HCT116 (cell line): ENCODE measurements at regions not wholly inside any gene's neighbourhood (a gene's known extent, or its start where the extent isn't known, plus 50 kb on each side); places are given as distances from the start of the nearest gene placed in this dataset.

ENCODE experiments used
- ATAC-seq: fragments of 200-7000 bp; cut with Tn5 transposase; 2 replicates; pipeline ENCODE4 v1.9.1; 2020; ENCODE audit warnings: mild to moderate bottlenecking, moderate library complexity
- BruUV-seq: library from RNA; stranded (reverse); fragments of 400-500 nt; replicated peaks from 2 replicates; lab custom pipeline; 2021; lab: Mats Ljungman, UMichigan
- CTCF ChIA-PET: fragments of 300-600 bp; sonication (Branson Sonifier 250); formaldehyde crosslinking; loops from one replicate; lab custom pipeline; 2021; ENCODE audit warnings: antibody characterized with exemption; lab: Charles Lee
- POLR2A ChIA-PET: fragments of 300-600, 350-600 bp; sonication (Branson Sonifier 250); formaldehyde crosslinking; loops from one replicate; lab custom pipeline; 2021; ENCODE audit warnings: antibody characterized with exemption; lab: Charles Lee
- RAD21 ChIA-PET, 2 experiments: fragments of 300-600 bp; sonication (Branson Sonifier 250); formaldehyde crosslinking; loops; one replicate each; lab custom pipeline; 2023; ENCODE audit warnings: low total read pairs in 2 of 2; ENCODE audit not compliant: uncharacterized antibody in 2 of 2, unreplicated experiment in 2 of 2, low non-redundant PET in 1 of 2; lab: Charles Lee
- DNase-seq: peaks from one replicate; pipeline ENCODE4 v3.0.0-alpha.2; 2010; ENCODE audit warnings: low read depth, low spot score
- H2AFZ ChIP-seq: fragments of 200-600 bp; shearing (Covaris generic), sonication (generic); 2 replicates; pipeline ENCODE4 v1.6.1; 2017; ENCODE audit warnings: low read depth, mixed run types, mixed read lengths, antibody characterized with exemption, low read length; ENCODE audit not compliant: poor library complexity, severe bottlenecking
- H3K27ac ChIP-seq: 2 replicates; pipeline ENCODE4 v1.5.1; 2012; ENCODE audit warnings: low read depth, low read length
- H3K27me3 ChIP-seq: fragments of 200-600 bp; sonication (generic); 2 replicates; pipeline ENCODE4 v1.6.1; 2016; ENCODE audit warnings: mixed run types, low read length, mixed read lengths; ENCODE audit not compliant: insufficient read depth
- H3K36me3 ChIP-seq, 2 experiments: fragments of 200-500 bp in 1 of 2; fragments of 200-600 bp in 1 of 2; sonication (Bioruptor generic) in 1 of 2; sonication (generic) in 1 of 2; 2 replicates each; pipeline versions ENCODE4 v1.5.1 to v1.6.1; 2014 to 2016; ENCODE audit warnings: low read length in 2 of 2, inconsistent platforms in 1 of 2, mixed read lengths in 1 of 2, mixed run types in 1 of 2; ENCODE audit not compliant: insufficient read depth in 2 of 2, control insufficient read depth in 1 of 2
- H3K4me1 ChIP-seq, 2 experiments: fragments of 200-600 bp in 1 of 2; sonication (generic) in 1 of 2; 2 replicates each; pipeline versions ENCODE4 v1.5.1 to v1.6.1; 2012 to 2017; ENCODE audit warnings: low read length in 2 of 2, inconsistent platforms in 1 of 2, mild to moderate bottlenecking in 1 of 2, mixed read lengths in 1 of 2, mixed run types in 1 of 2, moderate library complexity in 1 of 2; ENCODE audit not compliant: insufficient read depth in 2 of 2, control insufficient read depth in 1 of 2
- H3K4me2 ChIP-seq: fragments of 200-600 bp; sonication (generic); 2 replicates; pipeline ENCODE4 v1.6.1; 2017; ENCODE audit warnings: mixed run types, low read length, mixed read lengths
- H3K4me3 ChIP-seq, 2 experiments: fragments of 200-600 bp in 1 of 2; sonication (generic) in 1 of 2; replicated peaks in 1 of 2; 2 replicates each; pipeline ENCODE4 v1.5.1; 2011 to 2016; ENCODE audit warnings: low read length in 2 of 2, control low read depth in 1 of 2, low read depth in 1 of 2, mild to moderate bottlenecking in 1 of 2, mixed read lengths in 1 of 2, mixed run types in 1 of 2
- H3K79me2 ChIP-seq: fragments of 200-600 bp; sonication (generic); 2 replicates; pipeline ENCODE4 v1.6.1; 2017; ENCODE audit warnings: mild to moderate bottlenecking, mixed run types, low read length, moderate library complexity, mixed read lengths; ENCODE audit not compliant: insufficient read depth
- H3K9ac ChIP-seq: fragments of 200-600 bp; sonication (generic); 2 replicates; pipeline ENCODE4 v1.6.1; 2016; ENCODE audit warnings: low read length, mixed read lengths
- H3K9me2 ChIP-seq: fragments of 200-600 bp; sonication (generic), shearing (Covaris generic); 2 replicates; pipeline ENCODE4 v1.6.1; 2017; ENCODE audit warnings: mixed run types, mild to moderate bottlenecking, moderate library complexity; ENCODE audit not compliant: insufficient read depth
- H3K9me3 ChIP-seq, 2 experiments: fragments of 200-500 bp in 1 of 2; fragments of 200-600 bp in 1 of 2; sonication (Bioruptor generic) in 1 of 2; sonication (generic) in 1 of 2; 2 replicates each; pipeline ENCODE4 v1.6.1; 2014 to 2017; ENCODE audit warnings: low read length in 2 of 2, mixed read lengths in 2 of 2, inconsistent platforms in 1 of 2, low read depth in 1 of 2, mild to moderate bottlenecking in 1 of 2, mixed run types in 1 of 2, moderate library complexity in 1 of 2; ENCODE audit not compliant: control insufficient read depth in 1 of 2, insufficient read depth in 1 of 2
- H4K20me1 ChIP-seq: fragments of 200-600 bp; sonication (generic), shearing (Covaris generic); 2 replicates; pipeline ENCODE4 v1.6.1; 2017; ENCODE audit warnings: mixed run types, mild to moderate bottlenecking, moderate library complexity; ENCODE audit not compliant: insufficient read depth
- ATF3 ChIP-seq: IDR thresholded peaks from 2 replicates; pipeline ENCODE4 v1.6.1; 2012
- CBX3 ChIP-seq: IDR thresholded peaks from 2 replicates; pipeline ENCODE4 v1.6.1; 2012; ENCODE audit warnings: low read depth
- CEBPB ChIP-seq: IDR thresholded peaks from 2 replicates; pipeline ENCODE4 v1.6.1; 2012; ENCODE audit warnings: low read depth
- CTCF ChIP-seq, 3 experiments: fragments of 200-600 bp in 1 of 3; sonication (generic) in 1 of 3; IDR thresholded peaks in 2 of 3; conservative IDR thresholded peaks in 1 of 3; 2 replicates each; pipeline ENCODE4 v1.5.1; 2012 to 2017; ENCODE audit warnings: low read depth in 2 of 3, low read length in 2 of 3, antibody characterized with exemption in 1 of 3, borderline replicate concordance in 1 of 3, control low read depth in 1 of 3, mild to moderate bottlenecking in 1 of 3, mixed read lengths in 1 of 3, mixed run types in 1 of 3, moderate library complexity in 1 of 3; ENCODE audit not compliant: insufficient read depth in 1 of 3
- EGR1 ChIP-seq: IDR thresholded peaks from 2 replicates; pipeline ENCODE4 v1.6.1; 2012; ENCODE audit warnings: low read depth
- ELF1 ChIP-seq: IDR thresholded peaks from 2 replicates; pipeline ENCODE4 v1.6.1; 2012; ENCODE audit warnings: low read depth, borderline replicate concordance
- EZH2 ChIP-seq: fragments of 200-600 bp; sonication (generic); IDR thresholded peaks from 2 replicates; pipeline ENCODE4 v1.6.1; 2017; ENCODE audit warnings: antibody characterized with exemption, mixed run types
- EZH2phosphoT487 ChIP-seq: fragments of 200-600 bp; IDR thresholded peaks from 2 replicates; pipeline ENCODE4 v1.6.1; 2018; ENCODE audit warnings: antibody characterized with exemption, borderline replicate concordance
- MAX ChIP-seq: IDR thresholded peaks from 2 replicates; pipeline ENCODE4 v1.6.1; 2012
- POLR2A ChIP-seq: IDR thresholded peaks from 2 replicates; pipeline ENCODE4 v1.7.0; 2011; ENCODE audit warnings: borderline replicate concordance; ENCODE audit not compliant: insufficient read depth, insufficient read length; ENCODE audit errors: extremely low read depth
- POLR2AphosphoS5 ChIP-seq: IDR thresholded peaks from 2 replicates; pipeline ENCODE4 v1.6.1; 2011; ENCODE audit warnings: mild to moderate bottlenecking, low read depth, low read length, moderate library complexity
- REST ChIP-seq: IDR thresholded peaks from 2 replicates; pipeline ENCODE4 v1.6.1; 2012; ENCODE audit warnings: low read depth
- SIN3A ChIP-seq: IDR thresholded peaks from 2 replicates; pipeline ENCODE4 v1.6.1; 2012; ENCODE audit warnings: low read depth
- SP1 ChIP-seq: IDR thresholded peaks from 2 replicates; pipeline ENCODE4 v1.6.1; 2012; ENCODE audit warnings: low read depth
- SRF ChIP-seq: IDR thresholded peaks from 2 replicates; pipeline ENCODE4 v1.6.1; 2012; ENCODE audit warnings: low read depth
- TCF7L2 ChIP-seq: IDR thresholded peaks from 2 replicates; pipeline ENCODE4 v1.7.0; 2011; ENCODE audit warnings: borderline replicate concordance, inconsistent platforms; ENCODE audit not compliant: insufficient read depth, insufficient read length; ENCODE audit errors: extremely low read depth
- ZFX ChIP-seq: fragments of 450-650 bp; IDR thresholded peaks from 2 replicates; pipeline ENCODE4 v1.6.1; 2017
- intact Hi-C: fragments of 100-400 bp; cut with micrococcal nuclease; formaldehyde crosslinking; loops from 2 replicates; pipeline ENCODE4 v1.10.0; 2022

- Histone ChIP-seq H3K36me3 (no peaks in the 10 kb centered on the region), H3K4me3 (no peak overlapping the region), H3K79me2 (no peaks in the 10 kb centered on the region), H3K27ac (no peak overlapping the region), H3K27me3 (no peaks in the 10 kb centered on the region), H3K4me1 (no peaks in the 10 kb centered on the region)
- BruUV-seq = no TSS peak
- TF ChIP-seq CBX3 (no peak), TCF7L2 (no peak), ZFX (no peak), SP1 (no peak), SRF (no peak), SIN3A (no peak), POLR2AphosphoS5 (no peak), CEBPB (no peak)
- TF ChIP-seq, all 23 proteins: peak for 0
- RAD21 ChIA-PET = no interaction called here
- DNase-seq = no peak
- H3K9me2 ChIP-seq = no peaks in the 10 kb centered on the region
- no peak overlapping the region for H3K9ac ChIP-seq
- intact Hi-C loops = no loop called here
- H4K20me1 ChIP-seq = no peaks in the 10 kb centered on the region
- H2AFZ ChIP-seq = no peak overlapping the region
- CTCF ChIA-PET = no interaction called here
- no peaks in the 10 kb centered on the region for H3K9me3 ChIP-seq
- no peak overlapping the region for H3K4me2 ChIP-seq
- POLR2A ChIA-PET = no interaction called here
- no peak for ATAC-seq
Measured at GRCh38 chr14:98602983-98603382, 669.0 kb downstream of the BCL11B start.

GRCh38 chr14:98605043-98605442 is 667.0 kb downstream of the BCL11B start:
- H3K27ac ChIP-seq = no peak overlapping the region
- CTCF ChIA-PET = no interaction called here
- RAD21 ChIA-PET = no interaction called here
- TF ChIP-seq SRF (no peak), SP1 (no peak), CTCF (IDR thresholded peaks at IDR 0.05 in 2 of 3, conservative IDR thresholded peaks at IDR 0.05 in 1 of 3; ENCODE audit: borderline replicate concordance in 1 of 3, insufficient read depth in 1 of 3, low read depth in 2 of 3, low read length in 2 of 3) (no peak), EGR1 (no peak), EZH2 (no peak), TCF7L2 (no peak), REST (no peak), ATF3 (no peak), POLR2AphosphoS5 (no peak), MAX (no peak), EZH2phosphoT487 (no peak), POLR2A (no peak), ELF1 (no peak), ZFX (no peak)

More at GRCh38 chr14:98605043-98605442, 667.0 kb downstream of the BCL11B start:
- intact Hi-C loops = no loop called here
- Histone ChIP-seq H3K4me3 (no peak overlapping the region), H3K4me2 (no peak overlapping the region), H4K20me1 (no peaks in the 10 kb centered on the region), H3K9me3 (no peaks in the 10 kb centered on the region), H3K9me2 (no peaks in the 10 kb centered on the region), H3K9ac (no peak overlapping the region), H3K36me3 (no peaks in the 10 kb centered on the region), H2AFZ (no peak overlapping the region), H3K79me2 (no peaks in the 10 kb centered on the region), H3K27me3 (no peaks in the 10 kb centered on the region), H3K4me1 (no peaks in the 10 kb centered on the region)
- ATAC-seq (no peak), DNase-seq (no peak)
- BruUV-seq = no TSS peak
- POLR2A ChIA-PET = no interaction called here
